ENCODE measurements at regions not wholly inside any gene's neighbourhood (a gene's known extent, or its start where the extent isn't known, plus 50 kb on each side); places are given as distances from the start of the nearest gene placed in this dataset.

DNA sequence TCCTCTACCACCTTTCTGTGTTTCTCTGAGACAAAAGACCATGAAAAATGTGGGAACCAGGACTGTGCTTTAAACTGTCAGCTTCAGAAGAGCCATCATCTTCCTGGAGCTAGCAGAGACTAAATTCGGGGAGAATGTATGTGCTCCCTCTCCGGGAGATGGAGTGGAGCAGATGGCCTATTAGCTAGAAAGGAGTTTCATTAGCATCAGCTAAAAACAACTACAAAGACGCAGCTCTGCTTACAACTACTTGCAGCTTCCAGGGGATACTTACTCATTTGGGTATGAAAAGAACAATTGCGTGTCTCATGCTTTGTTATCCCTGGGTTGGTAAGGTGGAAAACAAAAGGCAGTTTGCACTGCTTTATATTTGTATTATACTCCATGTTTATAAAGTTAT is 159.6 kb downstream of the MFSD1 start:
- Histone ChIP-seq H3K9me3 (ENCODE audit: control insufficient read depth in 3 of 3, low read length in 3 of 3) (no peaks in the 10 kb centered on the region), H3K36me3 (ENCODE audit: control insufficient read depth in 3 of 3, insufficient read depth in 3 of 3, low read length in 3 of 3) (no peaks in the 10 kb centered on the region), H3K27me3 (ENCODE audit: control insufficient read depth in 3 of 3, insufficient read depth in 3 of 3, low read length in 3 of 3) (no peaks in the 10 kb centered on the region), H3K9ac (ENCODE audit: low read depth in 1 of 3, low read length in 3 of 3) (no peak overlapping the region), H3K4me3 (ENCODE audit: low read length in 3 of 3) (no peak overlapping the region), H3K27ac (ENCODE audit: low read depth, low read length) (no peak overlapping the region), H3K4me1 (ENCODE audit: control insufficient read depth in 3 of 3, insufficient read depth in 3 of 3, low read length in 3 of 3) (no peaks in the 10 kb centered on the region)

DNA sequence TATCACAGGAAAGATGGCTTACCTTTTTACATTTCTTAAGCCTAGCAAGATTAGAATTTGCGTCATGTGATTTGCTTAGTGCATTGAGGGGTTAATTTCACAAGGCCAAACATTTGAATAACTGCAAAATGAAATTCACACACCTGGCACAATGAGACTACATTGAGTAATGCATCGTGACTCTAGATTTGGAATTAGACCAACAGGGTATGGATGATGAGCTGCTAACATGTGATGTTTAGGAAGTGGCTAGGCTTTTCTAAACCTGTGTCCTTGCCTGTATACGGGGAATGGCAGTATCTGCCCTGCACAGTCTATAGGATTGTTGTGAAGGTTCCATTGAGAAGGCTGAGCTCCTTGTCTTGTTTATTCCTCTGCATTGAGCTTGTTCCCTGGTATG is 160.1 kb downstream of the MFSD1 start:
- H3K36me3 ChIP-seq (ENCODE audit: control insufficient read depth in 3 of 3, insufficient read depth in 3 of 3, low read length in 3 of 3): no peaks in the 10 kb centered on the region
- no peak overlapping the region for H3K27ac ChIP-seq (ENCODE audit: low read depth, low read length)
- no peaks in the 10 kb centered on the region for H3K27me3 ChIP-seq (ENCODE audit: control insufficient read depth in 3 of 3, insufficient read depth in 3 of 3, low read length in 3 of 3)
- H3K9me3 ChIP-seq (ENCODE audit: control insufficient read depth in 3 of 3, low read length in 3 of 3): no peaks in the 10 kb centered on the region
- no peak overlapping the region for H3K4me3 ChIP-seq (ENCODE audit: low read length in 3 of 3)
- H3K9ac ChIP-seq (ENCODE audit: low read depth in 1 of 3, low read length in 3 of 3): no peak overlapping the region
- H3K4me1 ChIP-seq (ENCODE audit: control insufficient read depth in 3 of 3, insufficient read depth in 3 of 3, low read length in 3 of 3): no peaks in the 10 kb centered on the region

GRCh38 chr3:158970006-158970405 is 168.2 kb downstream of the MFSD1 start:
- H3K27ac ChIP-seq (ENCODE audit: low read depth, low read length): no peak overlapping the region
- H3K9ac ChIP-seq (ENCODE audit: low read depth in 1 of 3, low read length in 3 of 3): no peak overlapping the region
- no peak overlapping the region for H3K4me3 ChIP-seq (ENCODE audit: low read length in 3 of 3)
- no peaks in the 10 kb centered on the region for H3K27me3 ChIP-seq (ENCODE audit: control insufficient read depth in 3 of 3, insufficient read depth in 3 of 3, low read length in 3 of 3)
- H3K36me3 ChIP-seq (ENCODE audit: control insufficient read depth in 3 of 3, insufficient read depth in 3 of 3, low read length in 3 of 3): no peaks in the 10 kb centered on the region
- H3K4me1 ChIP-seq (ENCODE audit: control insufficient read depth in 3 of 3, insufficient read depth in 3 of 3, low read length in 3 of 3): no peaks in the 10 kb centered on the region
- no peaks in the 10 kb centered on the region for H3K9me3 ChIP-seq (ENCODE audit: control insufficient read depth in 3 of 3, low read length in 3 of 3)

- no peaks in the 10 kb centered on the region for H3K9me3 ChIP-seq (ENCODE audit: control insufficient read depth in 3 of 3, low read length in 3 of 3)
- H3K27me3 ChIP-seq (ENCODE audit: control insufficient read depth in 3 of 3, insufficient read depth in 3 of 3, low read length in 3 of 3): no peaks in the 10 kb centered on the region
- no peak overlapping the region for H3K9ac ChIP-seq (ENCODE audit: low read depth in 1 of 3, low read length in 3 of 3)
- H3K36me3 ChIP-seq (ENCODE audit: control insufficient read depth in 3 of 3, insufficient read depth in 3 of 3, low read length in 3 of 3): no peaks in the 10 kb centered on the region
- H3K27ac ChIP-seq (ENCODE audit: low read depth, low read length): no peak overlapping the region
- H3K4me1 ChIP-seq (ENCODE audit: control insufficient read depth in 3 of 3, insufficient read depth in 3 of 3, low read length in 3 of 3): no peaks in the 10 kb centered on the region
- H3K4me3 ChIP-seq (ENCODE audit: low read length in 3 of 3): no peak overlapping the region
Measured at GRCh38 chr3:158974904-158975303, 173.1 kb downstream of the MFSD1 start.

GRCh38 chr3:158976966-158977365 is 175.1 kb downstream of the MFSD1 start:
- H3K36me3 ChIP-seq (ENCODE audit: control insufficient read depth in 3 of 3, insufficient read depth in 3 of 3, low read length in 3 of 3): no peaks in the 10 kb centered on the region

GRCh38 chr3:158977497-158977896 is 175.6 kb downstream of the MFSD1 start:
- no peaks in the 10 kb centered on the region for H3K4me1 ChIP-seq (ENCODE audit: control insufficient read depth in 3 of 3, insufficient read depth in 3 of 3, low read length in 3 of 3)
- H3K36me3 ChIP-seq (ENCODE audit: control insufficient read depth in 3 of 3, insufficient read depth in 3 of 3, low read length in 3 of 3): no peaks in the 10 kb centered on the region
- no peaks in the 10 kb centered on the region for H3K9me3 ChIP-seq (ENCODE audit: control insufficient read depth in 3 of 3, low read length in 3 of 3)
- no peaks in the 10 kb centered on the region for H3K27me3 ChIP-seq (ENCODE audit: control insufficient read depth in 3 of 3, insufficient read depth in 3 of 3, low read length in 3 of 3)
- no peak overlapping the region for H3K27ac ChIP-seq (ENCODE audit: low read depth, low read length)
- no peak overlapping the region for H3K9ac ChIP-seq (ENCODE audit: low read depth in 1 of 3, low read length in 3 of 3)
- H3K4me3 ChIP-seq (ENCODE audit: low read length in 3 of 3): no peak overlapping the region

More at GRCh38 chr3:158976966-158977365, 175.1 kb downstream of the MFSD1 start:
- H3K27ac ChIP-seq (ENCODE audit: low read depth, low read length): no peak overlapping the region
- H3K9ac ChIP-seq (ENCODE audit: low read depth in 1 of 3, low read length in 3 of 3): no peak overlapping the region
- H3K9me3 ChIP-seq (ENCODE audit: control insufficient read depth in 3 of 3, low read length in 3 of 3): no peaks in the 10 kb centered on the region
- no peaks in the 10 kb centered on the region for H3K4me1 ChIP-seq (ENCODE audit: control insufficient read depth in 3 of 3, insufficient read depth in 3 of 3, low read length in 3 of 3)
- H3K27me3 ChIP-seq (ENCODE audit: control insufficient read depth in 3 of 3, insufficient read depth in 3 of 3, low read length in 3 of 3): no peaks in the 10 kb centered on the region
- no peak overlapping the region for H3K4me3 ChIP-seq (ENCODE audit: low read length in 3 of 3)

GRCh38 chr3:158983216-158984099 is 181.6 kb downstream of the MFSD1 start:
- no peak overlapping the region for H3K4me3 ChIP-seq (ENCODE audit: low read length in 3 of 3)
- no peaks in the 10 kb centered on the region for H3K4me1 ChIP-seq (ENCODE audit: control insufficient read depth in 3 of 3, insufficient read depth in 3 of 3, low read length in 3 of 3)
- no peak overlapping the region for H3K27ac ChIP-seq (ENCODE audit: low read depth, low read length)
- H3K27me3 ChIP-seq (ENCODE audit: control insufficient read depth in 3 of 3, insufficient read depth in 3 of 3, low read length in 3 of 3): no peaks in the 10 kb centered on the region
- H3K36me3 ChIP-seq (ENCODE audit: control insufficient read depth in 3 of 3, insufficient read depth in 3 of 3, low read length in 3 of 3): no peaks in the 10 kb centered on the region
- H3K9ac ChIP-seq (ENCODE audit: low read depth in 1 of 3, low read length in 3 of 3): no peak overlapping the region
- no peaks in the 10 kb centered on the region for H3K9me3 ChIP-seq (ENCODE audit: control insufficient read depth in 3 of 3, low read length in 3 of 3)

DNA sequence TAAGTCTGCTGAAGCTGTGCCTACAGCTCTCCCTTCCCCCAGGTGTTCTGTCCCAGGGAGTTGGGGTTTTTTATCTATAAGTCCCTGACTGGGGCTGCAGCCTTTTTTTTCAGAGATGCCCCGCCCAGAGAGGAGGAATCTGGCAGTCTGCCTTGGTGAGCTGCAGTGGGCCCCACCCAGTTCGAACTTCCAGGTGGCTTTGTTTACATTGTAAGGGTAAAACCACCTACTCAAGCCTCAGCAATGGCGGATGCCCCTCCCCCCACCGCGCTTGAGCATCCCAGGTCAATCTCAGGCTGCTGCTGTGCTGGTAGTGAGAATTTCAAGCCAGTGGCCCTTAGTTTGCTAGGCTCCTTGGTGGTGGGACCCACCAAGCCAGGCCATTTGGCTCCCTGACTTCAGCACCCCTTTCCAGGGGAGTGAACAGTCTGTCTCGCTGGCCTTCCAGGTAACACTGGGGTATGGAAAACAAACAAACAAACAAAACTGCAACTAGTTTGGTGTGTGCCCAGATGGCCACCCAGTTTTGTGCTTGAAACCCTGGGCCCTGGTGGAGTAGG is 189.4 kb downstream of the MFSD1 start:
- Histone ChIP-seq H3K9me3 (ENCODE audit: control insufficient read depth in 3 of 3, low read length in 3 of 3) (no peaks in the 10 kb centered on the region), H3K4me3 (ENCODE audit: low read length in 3 of 3) (no peak overlapping the region), H3K27me3 (ENCODE audit: control insufficient read depth in 3 of 3, insufficient read depth in 3 of 3, low read length in 3 of 3) (no peaks in the 10 kb centered on the region), H3K4me1 (ENCODE audit: control insufficient read depth in 3 of 3, insufficient read depth in 3 of 3, low read length in 3 of 3) (no peaks in the 10 kb centered on the region), H3K36me3 (ENCODE audit: control insufficient read depth in 3 of 3, insufficient read depth in 3 of 3, low read length in 3 of 3) (no peaks in the 10 kb centered on the region), H3K27ac (ENCODE audit: low read depth, low read length) (no peak overlapping the region), H3K9ac (ENCODE audit: low read depth in 1 of 3, low read length in 3 of 3) (no peak overlapping the region)

GRCh38 chr3:158992463-158992862 is 190.6 kb downstream of the MFSD1 start:
- Histone ChIP-seq H3K4me3 (ENCODE audit: low read length in 3 of 3) (no peak overlapping the region), H3K27ac (ENCODE audit: low read depth, low read length) (no peak overlapping the region), H3K9ac (ENCODE audit: low read depth in 1 of 3, low read length in 3 of 3) (no peak overlapping the region), H3K36me3 (ENCODE audit: control insufficient read depth in 3 of 3, insufficient read depth in 3 of 3, low read length in 3 of 3) (no peaks in the 10 kb centered on the region), H3K27me3 (ENCODE audit: control insufficient read depth in 3 of 3, insufficient read depth in 3 of 3, low read length in 3 of 3) (no peaks in the 10 kb centered on the region), H3K9me3 (ENCODE audit: control insufficient read depth in 3 of 3, low read length in 3 of 3) (no peaks in the 10 kb centered on the region), H3K4me1 (ENCODE audit: control insufficient read depth in 3 of 3, insufficient read depth in 3 of 3, low read length in 3 of 3) (no peaks in the 10 kb centered on the region)

GRCh38 chr3:158994386-158994785 is 192.5 kb downstream of the MFSD1 start:
- H3K9ac ChIP-seq (ENCODE audit: low read depth in 1 of 3, low read length in 3 of 3): no peak overlapping the region
- H3K9me3 ChIP-seq (ENCODE audit: control insufficient read depth in 3 of 3, low read length in 3 of 3): no peaks in the 10 kb centered on the region
- H3K4me1 ChIP-seq (ENCODE audit: control insufficient read depth in 3 of 3, insufficient read depth in 3 of 3, low read length in 3 of 3): no peaks in the 10 kb centered on the region
- H3K27me3 ChIP-seq (ENCODE audit: control insufficient read depth in 3 of 3, insufficient read depth in 3 of 3, low read length in 3 of 3): no peaks in the 10 kb centered on the region
- no peak overlapping the region for H3K4me3 ChIP-seq (ENCODE audit: low read length in 3 of 3)
- no peak overlapping the region for H3K27ac ChIP-seq (ENCODE audit: low read depth, low read length)
- H3K36me3 ChIP-seq (ENCODE audit: control insufficient read depth in 3 of 3, insufficient read depth in 3 of 3, low read length in 3 of 3): no peaks in the 10 kb centered on the region
